ENCODE measurements at regions not wholly inside any gene's neighbourhood (a gene's known extent, or its start where the extent isn't known, plus 50 kb on each side); places are given as distances from the start of the nearest gene placed in this dataset.

DNA sequence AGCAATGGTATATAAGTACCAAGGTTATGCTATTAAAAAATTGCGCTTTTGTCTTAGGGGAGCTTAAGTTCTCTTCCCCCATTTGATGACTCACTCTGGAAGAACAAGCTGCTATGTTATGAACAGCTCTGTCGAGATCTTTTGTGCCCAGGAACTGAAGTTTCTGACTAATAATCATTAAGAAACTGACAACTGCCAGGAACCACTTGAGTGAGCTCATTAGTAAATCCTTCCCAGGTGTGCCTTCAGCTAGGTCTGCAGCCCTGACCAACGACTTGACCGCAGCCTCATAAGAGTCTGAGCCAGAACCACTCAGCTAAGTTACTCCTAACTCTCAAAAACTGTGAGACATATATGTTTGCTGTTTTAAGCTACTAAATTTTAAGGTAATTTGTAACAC, 147.8 kb downstream of the SLITRK6 start:
- no peaks in the 10 kb centered on the region for H3K4me1 ChIP-seq
- TF ChIP-seq EP300 (IDR thresholded peaks at IDR 0.05) = no peak
- no peak for TF ChIP-seq POLR2A (IDR thresholded peaks at IDR 0.05)
- TF ChIP-seq, protein P1, sequence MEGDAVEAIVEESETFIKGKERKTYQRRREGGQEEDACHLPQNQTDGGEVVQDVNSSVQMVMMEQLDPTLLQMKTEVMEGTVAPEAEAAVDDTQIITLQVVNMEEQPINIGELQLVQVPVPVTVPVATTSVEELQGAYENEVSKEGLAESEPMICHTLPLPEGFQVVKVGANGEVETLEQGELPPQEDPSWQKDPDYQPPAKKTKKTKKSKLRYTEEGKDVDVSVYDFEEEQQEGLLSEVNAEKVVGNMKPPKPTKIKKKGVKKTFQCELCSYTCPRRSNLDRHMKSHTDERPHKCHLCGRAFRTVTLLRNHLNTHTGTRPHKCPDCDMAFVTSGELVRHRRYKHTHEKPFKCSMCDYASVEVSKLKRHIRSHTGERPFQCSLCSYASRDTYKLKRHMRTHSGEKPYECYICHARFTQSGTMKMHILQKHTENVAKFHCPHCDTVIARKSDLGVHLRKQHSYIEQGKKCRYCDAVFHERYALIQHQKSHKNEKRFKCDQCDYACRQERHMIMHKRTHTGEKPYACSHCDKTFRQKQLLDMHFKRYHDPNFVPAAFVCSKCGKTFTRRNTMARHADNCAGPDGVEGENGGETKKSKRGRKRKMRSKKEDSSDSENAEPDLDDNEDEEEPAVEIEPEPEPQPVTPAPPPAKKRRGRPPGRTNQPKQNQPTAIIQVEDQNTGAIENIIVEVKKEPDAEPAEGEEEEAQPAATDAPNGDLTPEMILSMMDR (IDR thresholded peaks at IDR 0.05) = no peak
- TF ChIP-seq POLR2AphosphoS5 (IDR thresholded peaks at IDR 0.05) = no peak
- no peak overlapping the region for H3K27ac ChIP-seq
- WGBS, 5 donors = 74 to 81% (median 75%) methylated on average over 4 of the region's 4 CpGs
- H3K36me3 ChIP-seq = no peaks in the 10 kb centered on the region
- H3K9me3 ChIP-seq = no peaks in the 10 kb centered on the region
- H3K4me3 ChIP-seq = no peak overlapping the region
- DNase-seq = no peak
- H3K27me3 ChIP-seq = no peaks in the 10 kb centered on the region
- intact Hi-C loops (cut with DNase I; ENCODE audit: low total_unique reads) = no loop called here

- no peak for DNase-seq
- no peak overlapping the region for H3K4me3 ChIP-seq
- no peaks in the 10 kb centered on the region for H3K9me3 ChIP-seq
- H3K27me3 ChIP-seq = no peaks in the 10 kb centered on the region
- TF ChIP-seq EP300 (IDR thresholded peaks at IDR 0.05) = no peak
- TF ChIP-seq POLR2A (IDR thresholded peaks at IDR 0.05) = no peak
- TF ChIP-seq POLR2AphosphoS5 (IDR thresholded peaks at IDR 0.05) = no peak
- TF ChIP-seq, protein P1 (IDR thresholded peaks at IDR 0.05) = no peak
- 95 to 100% (median 100%) methylated on average over 2 of the region's 2 CpGs for WGBS, 5 donors
- no peaks in the 10 kb centered on the region for H3K36me3 ChIP-seq
- H3K27ac ChIP-seq = no peak overlapping the region
- H3K4me1 ChIP-seq = no peaks in the 10 kb centered on the region
- intact Hi-C loops (cut with DNase I; ENCODE audit: low total_unique reads) = no loop called here
These were observed 148.6 kb downstream of the SLITRK6 start for GRCh38 chr13:85650613-85651012.

GRCh38 chr13:85640727-85641126, 158.5 kb downstream of the SLITRK6 start:
- Histone ChIP-seq H3K4me1 (no peaks in the 10 kb centered on the region), H3K4me3 (no peak overlapping the region), H3K27ac (no peak overlapping the region), H3K27me3 (no peaks in the 10 kb centered on the region), H3K36me3 (no peaks in the 10 kb centered on the region), H3K9me3 (no peaks in the 10 kb centered on the region)
- WGBS, 5 donors = 82 to 94% (median 89%) methylated on average over 3 of the region's 3 CpGs
- DNase-seq = no peak
- TF ChIP-seq, protein P1 (IDR thresholded peaks at IDR 0.05) = no peak
- no peak for TF ChIP-seq POLR2A (IDR thresholded peaks at IDR 0.05)
- intact Hi-C loops (cut with DNase I; ENCODE audit: low total_unique reads) = no loop called here

- Histone ChIP-seq H3K4me1 (no peaks in the 10 kb centered on the region), H3K27me3 (no peaks in the 10 kb centered on the region), H3K9me3 (no peaks in the 10 kb centered on the region)
These were observed 160.3 kb downstream of the SLITRK6 start for GRCh38 chr13:85638815-85639393.

GRCh38 chr13:85638265-85638664, 161.0 kb downstream of the SLITRK6 start:
- Histone ChIP-seq H3K9me3 (no peaks in the 10 kb centered on the region), H3K27ac (no peak overlapping the region), H3K4me3 (no peak overlapping the region), H3K27me3 (no peaks in the 10 kb centered on the region), H3K36me3 (no peaks in the 10 kb centered on the region), H3K4me1 (no peaks in the 10 kb centered on the region)
- DNase-seq = no peak
- WGBS, 5 donors = 85 to 98% (median 93%) methylated on average over 4 to 6 of the region's 6 CpGs
- intact Hi-C loops (cut with DNase I; ENCODE audit: low total_unique reads) = no loop called here
- TF ChIP-seq POLR2AphosphoS5 (IDR thresholded peaks at IDR 0.05) (no peak), EP300 (IDR thresholded peaks at IDR 0.05) (no peak), POLR2A (IDR thresholded peaks at IDR 0.05) (no peak)
- TF ChIP-seq, protein P1 (IDR thresholded peaks at IDR 0.05) = no peak

More at GRCh38 chr13:85638815-85639393, 160.3 kb downstream of the SLITRK6 start:
- Histone ChIP-seq H3K36me3 (no peaks in the 10 kb centered on the region), H3K27ac (no peak overlapping the region), H3K4me3 (no peak overlapping the region)
- intact Hi-C loops (cut with DNase I; ENCODE audit: low total_unique reads) = no loop called here
- 82 to 95% (median 85%) methylated on average over 4 to 12 of the region's 12 CpGs for WGBS, 5 donors
- DNase-seq = no peak
- TF ChIP-seq POLR2A (IDR thresholded peaks at IDR 0.05) (no peak), POLR2AphosphoS5 (IDR thresholded peaks at IDR 0.05) (no peak)

All from stomach (tissue), 8 donors.